K562 (cell line): ENCODE measurements at regions not wholly inside any gene's neighbourhood (a gene's known extent, or its start where the extent isn't known, plus 50 kb on each side); places are given as distances from the start of the nearest gene placed in this dataset.

Experiments
- CEBPB ChIP-seq: fragments of 450-650 bp; IDR thresholded peaks from 2 replicates; pipeline ENCODE4 v1.6.1; 2016; ENCODE audit warnings: missing genetic modification characterization, missing compliant biosample characterization
- FOXJ3 ChIP-seq: sonication (generic); formaldehyde crosslinking; IDR thresholded peaks from 2 replicates; pipeline ENCODE4 v1.4.0; 2020; ENCODE audit warnings: mild to moderate bottlenecking, missing genetic modification reagents
- KLF16 ChIP-seq: IDR thresholded peaks from 2 replicates; pipeline ENCODE4 v1.6.1; 2016; ENCODE audit warnings: antibody characterized with exemption
- MBD2 ChIP-seq: sonication (generic); IDR thresholded peaks from 2 replicates; pipeline ENCODE4 v1.6.1; 2016; ENCODE audit warnings: low read depth, borderline replicate concordance
- NFIC ChIP-seq: fragments of 450-650 bp; IDR thresholded peaks from 2 replicates; pipeline ENCODE4 v1.6.1; 2017; ENCODE audit warnings: mild to moderate bottlenecking, inconsistent platforms
- USF1 ChIP-seq: sonication (generic); formaldehyde crosslinking; IDR thresholded peaks from 2 replicates; pipeline ENCODE4 v1.9.0; 2022; ENCODE audit warnings: mild to moderate bottlenecking, missing genetic modification reagents
- ZNF232 ChIP-seq: sonication (generic); formaldehyde crosslinking; IDR thresholded peaks from 2 replicates; pipeline ENCODE4 v1.8.0; 2022; ENCODE audit warnings: mild to moderate bottlenecking, missing genetic modification reagents
- TF ChIP-seq, protein P1 (sequence below), 3 experiments: IDR thresholded peaks in 2 of 3; conservative IDR thresholded peaks in 1 of 3; 2 replicates each; pipeline ENCODE4 v1.5.1; 2011 to 2012; ENCODE audit warnings: low read length in 3 of 3, mild to moderate bottlenecking in 3 of 3, control low read depth in 2 of 3, improper control_type of control experiment in 1 of 3, inconsistent platforms in 1 of 3, low read depth in 1 of 3, mixed read lengths in 1 of 3, moderate library complexity in 1 of 3; ENCODE audit not compliant: insufficient read depth in 2 of 3

GRCh38 chr4:138675685-138676084 is 339.9 kb upstream of the NOCT start:
- TF ChIP-seq, protein P1, sequence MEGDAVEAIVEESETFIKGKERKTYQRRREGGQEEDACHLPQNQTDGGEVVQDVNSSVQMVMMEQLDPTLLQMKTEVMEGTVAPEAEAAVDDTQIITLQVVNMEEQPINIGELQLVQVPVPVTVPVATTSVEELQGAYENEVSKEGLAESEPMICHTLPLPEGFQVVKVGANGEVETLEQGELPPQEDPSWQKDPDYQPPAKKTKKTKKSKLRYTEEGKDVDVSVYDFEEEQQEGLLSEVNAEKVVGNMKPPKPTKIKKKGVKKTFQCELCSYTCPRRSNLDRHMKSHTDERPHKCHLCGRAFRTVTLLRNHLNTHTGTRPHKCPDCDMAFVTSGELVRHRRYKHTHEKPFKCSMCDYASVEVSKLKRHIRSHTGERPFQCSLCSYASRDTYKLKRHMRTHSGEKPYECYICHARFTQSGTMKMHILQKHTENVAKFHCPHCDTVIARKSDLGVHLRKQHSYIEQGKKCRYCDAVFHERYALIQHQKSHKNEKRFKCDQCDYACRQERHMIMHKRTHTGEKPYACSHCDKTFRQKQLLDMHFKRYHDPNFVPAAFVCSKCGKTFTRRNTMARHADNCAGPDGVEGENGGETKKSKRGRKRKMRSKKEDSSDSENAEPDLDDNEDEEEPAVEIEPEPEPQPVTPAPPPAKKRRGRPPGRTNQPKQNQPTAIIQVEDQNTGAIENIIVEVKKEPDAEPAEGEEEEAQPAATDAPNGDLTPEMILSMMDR (IDR thresholded peaks at IDR 0.05 in 2 of 3, conservative IDR thresholded peaks at IDR 0.05 in 1 of 3; ENCODE audit: insufficient read depth in 2 of 3, low read depth in 1 of 3, low read length in 3 of 3) = no peak
- no peak for TF ChIP-seq MBD2
- TF ChIP-seq KLF16 = no peak
- no peak for TF ChIP-seq NFIC
- TF ChIP-seq ZNF232 (CRISPR knock-in tag) = no peak
- no peak for TF ChIP-seq FOXJ3 (CRISPR knock-in tag)
- no peak for TF ChIP-seq CEBPB (tag)
- TF ChIP-seq USF1 (CRISPR knock-in tag) = no peak
